GM21367 (cell line): ENCODE measurements at regions not wholly inside any gene's neighbourhood (a gene's known extent, or its start where the extent isn't known, plus 50 kb on each side); places are given as distances from the start of the nearest gene placed in this dataset.

Source experiments
- ATAC-seq: cut with Tn5 transposase; IDR thresholded peaks from one replicate; pipeline ENCODE4 v1.9.1; 2021; ENCODE audit not compliant: unreplicated experiment

DNA sequence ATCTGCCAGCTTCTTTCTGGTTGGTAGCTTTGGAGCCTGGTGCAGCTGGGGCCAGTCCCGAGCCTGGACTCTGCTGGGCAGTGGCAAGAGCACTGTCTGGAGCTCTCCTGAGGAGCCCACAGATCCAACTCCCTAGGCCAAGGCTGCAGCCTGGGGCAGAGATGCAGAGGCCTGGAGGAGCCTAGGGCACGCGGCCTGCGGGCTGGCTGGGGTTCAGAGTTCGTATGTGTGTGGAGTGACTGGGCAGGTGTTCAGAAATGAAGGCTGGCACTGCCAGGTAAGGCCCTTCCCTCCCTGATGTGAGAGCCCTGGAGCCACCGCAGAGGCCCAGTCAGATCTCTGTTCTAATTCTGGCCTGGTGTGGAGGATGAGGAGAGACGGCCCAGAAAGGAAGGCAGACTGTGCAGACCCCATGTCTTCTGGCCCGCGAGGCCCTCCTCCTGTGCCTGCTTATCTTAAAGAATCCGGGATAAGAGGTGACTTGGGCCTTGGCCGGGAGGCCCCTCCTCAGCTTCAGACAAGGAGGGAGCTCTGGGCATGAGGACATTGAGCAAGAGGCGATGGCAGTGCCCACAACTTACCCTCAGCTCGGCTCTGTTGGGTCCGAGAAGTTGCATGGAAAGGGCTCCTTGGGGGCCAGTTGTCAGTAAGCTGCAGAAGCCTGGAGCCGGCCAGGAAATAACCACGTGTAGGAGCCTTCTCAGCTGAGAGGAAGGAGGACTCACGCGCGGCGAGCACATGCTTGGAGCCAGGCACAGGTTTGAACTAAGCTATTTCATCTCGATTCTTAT, 62.2 kb upstream of the B3GAT1 start:
- no peak for ATAC-seq

- ATAC-seq = no peak
These were observed 59.8 kb upstream of the B3GAT1 start for GRCh38 chr11:134471716-134472455.

GRCh38 chr11:134471087-134471715, 59.2 kb upstream of the B3GAT1 start:
- no peak for ATAC-seq

DNA sequence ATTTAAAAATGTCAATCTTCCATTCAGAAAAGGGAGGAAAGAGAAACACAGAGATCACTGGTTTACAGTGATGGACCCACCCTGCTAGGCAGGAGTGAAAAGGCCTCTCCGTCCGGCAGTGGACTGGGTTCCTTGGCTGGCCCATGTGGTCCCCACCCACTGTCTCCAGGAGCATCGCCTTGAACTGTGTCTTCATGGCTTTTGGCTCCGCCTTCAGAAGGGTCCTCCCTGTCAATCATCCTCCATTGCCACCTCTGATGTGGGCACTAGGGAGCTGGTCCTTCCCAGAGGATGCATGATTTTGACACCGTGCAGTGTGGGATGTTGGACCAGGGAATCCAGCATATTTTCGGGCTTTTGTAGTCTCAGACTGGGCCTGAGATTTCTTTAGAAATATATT, 58.2 kb upstream of the B3GAT1 start:
- no peak for ATAC-seq

GRCh38 chr11:134469627-134470026, 57.6 kb upstream of the B3GAT1 start:
- no peak for ATAC-seq

- no peak for ATAC-seq
These were observed 56.8 kb upstream of the B3GAT1 start for GRCh38 chr11:134468796-134469195.

- no peak for ATAC-seq
These were observed 56.1 kb upstream of the B3GAT1 start for GRCh38 chr11:134468081-134468668.

DNA sequence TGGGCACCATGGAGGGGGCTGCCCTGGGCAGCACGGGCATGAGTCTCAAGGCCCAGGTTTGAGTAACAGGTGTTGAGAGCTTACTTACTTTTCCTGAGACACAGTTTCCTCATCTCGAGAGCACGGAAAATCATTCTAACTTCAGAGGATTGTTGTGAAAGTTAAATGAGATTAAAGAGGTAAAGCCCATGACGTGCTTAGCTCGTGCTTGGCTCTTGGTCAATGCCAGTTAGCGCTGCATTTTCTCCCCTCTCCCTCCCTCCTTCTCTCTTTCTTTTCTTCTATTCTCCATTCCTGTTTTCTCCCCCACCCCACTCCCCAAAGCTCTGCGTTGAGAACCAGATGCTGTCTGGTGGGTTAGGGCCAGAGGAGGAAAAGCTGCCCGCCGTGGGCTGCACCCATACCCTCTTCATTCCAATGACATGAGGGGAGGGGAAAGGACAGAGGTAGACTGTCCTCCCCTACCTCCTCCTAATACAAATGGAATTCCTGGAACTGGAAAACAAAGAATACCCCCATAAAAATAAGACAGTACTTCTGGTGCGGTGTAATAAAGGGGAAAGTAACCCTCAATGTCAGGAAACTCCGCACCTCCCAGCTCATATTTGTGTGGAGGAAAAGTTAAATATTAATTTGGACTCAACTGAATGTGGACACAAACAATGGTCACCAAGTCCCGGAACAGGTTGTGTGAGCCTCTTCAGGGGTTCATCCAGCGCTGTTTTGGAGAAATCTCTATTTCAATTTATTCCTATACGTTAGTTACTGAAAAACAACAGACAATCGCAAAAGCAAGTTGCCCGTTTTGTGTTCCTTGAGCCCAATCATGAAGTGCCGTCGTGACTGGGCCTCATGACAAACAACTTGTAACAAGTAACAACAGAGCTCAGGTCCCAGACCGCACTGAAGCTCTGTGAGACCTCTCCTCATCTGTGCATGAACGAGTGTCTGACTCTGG, 54.8 kb upstream of the B3GAT1 start:
- no peak for ATAC-seq

DNA sequence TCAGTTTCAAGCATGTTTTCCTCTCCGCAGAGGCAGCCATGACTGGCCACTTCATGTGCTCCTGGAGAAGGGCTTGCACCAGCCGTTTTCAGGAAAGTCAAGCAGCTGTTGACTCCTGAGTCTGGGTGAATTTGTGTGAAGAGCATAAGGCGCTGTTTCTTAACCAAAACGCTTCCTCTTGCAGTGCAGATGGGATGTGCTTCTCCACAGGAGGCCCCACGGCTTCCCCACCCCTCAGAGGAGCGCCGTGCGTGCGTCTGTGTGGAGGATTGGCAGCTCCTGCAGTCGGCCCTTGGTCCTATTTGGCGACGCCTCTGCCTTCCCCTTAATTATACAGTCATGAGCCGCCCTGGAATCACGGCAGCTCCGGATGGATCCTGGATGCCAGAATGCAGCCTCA, 54.1 kb upstream of the B3GAT1 start:
- ATAC-seq = no peak

- no peak for ATAC-seq
These were observed 53.1 kb upstream of the B3GAT1 start for GRCh38 chr11:134464981-134465730.

- ATAC-seq = no peak
These were observed 52.2 kb upstream of the B3GAT1 start for GRCh38 chr11:134464196-134464595.

- no peak for ATAC-seq
These were observed 51.7 kb upstream of the B3GAT1 start for GRCh38 chr11:134463716-134464115.
